Activated CD8-positive, alpha-beta memory T cell treated with anti-CD3 and anti-CD28 coated beads for 48 hours (primary cell): ENCODE measurements at regions not wholly inside any gene's neighbourhood (a gene's known extent, or its start where the extent isn't known, plus 50 kb on each side); places are given as distances from the start of the nearest gene placed in this dataset.

Experiments
- DNase-seq, 3 experiments: peaks; one replicate each; pipeline ENCODE4 v3.0.0-alpha.2; 2020; ENCODE audit warnings: low read depth in 2 of 3, low spot score in 2 of 3

DNA sequence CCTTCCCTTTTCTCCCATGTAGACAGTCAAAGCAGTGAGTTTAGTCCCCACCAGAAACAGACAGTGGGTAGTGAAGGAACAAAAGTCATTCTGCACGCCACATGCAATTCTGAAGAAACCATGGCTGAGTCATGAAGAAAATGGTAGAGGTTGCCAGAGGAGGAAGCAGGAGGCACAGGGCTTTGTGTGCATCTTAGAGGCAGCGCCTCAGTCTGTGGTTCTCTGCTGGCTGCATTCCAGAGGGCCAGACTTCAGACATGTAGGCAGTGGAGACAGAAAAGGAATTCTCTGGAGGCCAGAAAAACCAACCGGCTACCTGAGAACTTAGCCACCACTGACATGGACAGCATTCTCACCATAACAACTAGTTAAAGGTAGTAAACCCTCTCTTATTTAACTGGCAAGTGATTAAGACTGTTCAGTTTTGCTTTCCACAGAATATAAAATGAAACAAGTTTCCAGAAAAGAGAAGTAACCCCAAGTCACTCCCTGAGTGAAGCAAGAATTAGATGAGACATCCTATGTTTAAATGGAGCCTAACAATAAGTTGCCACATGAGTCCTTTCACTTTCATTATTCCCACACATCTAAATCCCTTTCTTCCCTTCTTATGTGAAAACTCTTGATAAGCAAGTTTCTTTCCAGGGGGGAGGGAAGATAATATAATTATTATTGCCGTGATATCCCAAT lies 556.1 kb downstream of the SOX6 start:
- no peak for DNase-seq

- no peak for DNase-seq
Observed at GRCh38 chr11:15801126-15801525, 555.2 kb downstream of the SOX6 start.

DNA sequence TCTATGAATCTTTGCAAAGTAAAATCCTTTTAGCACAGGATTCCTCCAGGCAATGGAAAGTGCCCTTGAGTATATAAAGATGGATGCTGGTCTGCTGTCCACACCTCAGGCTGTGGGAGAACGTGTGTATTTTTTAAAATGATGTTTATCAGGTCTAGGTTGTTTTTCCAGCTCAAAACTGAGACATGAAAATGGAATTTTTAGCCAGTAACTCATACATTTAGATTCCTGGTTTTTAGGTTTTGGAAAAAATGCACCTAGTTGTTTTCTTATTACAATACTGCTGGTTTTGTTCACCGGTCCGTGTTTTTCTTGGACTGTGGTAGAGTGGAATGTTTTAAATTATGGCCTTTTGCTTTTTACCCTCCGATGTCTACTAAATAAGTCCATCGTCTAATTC lies 554.7 kb downstream of the SOX6 start:
- no peak for DNase-seq

GRCh38 chr11:15805726-15806125 lies 550.6 kb downstream of the SOX6 start:
- no peak for DNase-seq

GRCh38 chr11:15806217-15806616 lies 550.1 kb downstream of the SOX6 start:
- DNase-seq: no peak

DNA sequence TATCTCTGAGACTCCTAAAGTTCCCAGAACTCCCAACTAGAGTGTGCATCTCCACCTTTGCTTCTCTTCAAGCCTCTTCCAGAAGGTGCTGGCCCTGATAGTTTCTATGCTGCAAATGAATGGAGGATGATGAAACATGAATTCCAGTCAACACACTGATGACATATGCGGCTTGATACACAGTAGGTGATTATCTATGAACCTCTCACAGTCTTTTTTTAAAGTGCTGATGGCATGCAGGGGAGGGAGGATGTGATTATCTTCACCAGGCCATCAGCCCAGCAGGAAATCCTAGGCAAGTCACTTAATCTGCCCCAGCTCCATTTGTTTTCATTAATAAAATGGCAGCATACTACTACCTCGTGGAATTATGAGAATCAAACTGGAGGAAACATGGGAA lies 548.5 kb downstream of the SOX6 start:
- no peak for DNase-seq

DNA sequence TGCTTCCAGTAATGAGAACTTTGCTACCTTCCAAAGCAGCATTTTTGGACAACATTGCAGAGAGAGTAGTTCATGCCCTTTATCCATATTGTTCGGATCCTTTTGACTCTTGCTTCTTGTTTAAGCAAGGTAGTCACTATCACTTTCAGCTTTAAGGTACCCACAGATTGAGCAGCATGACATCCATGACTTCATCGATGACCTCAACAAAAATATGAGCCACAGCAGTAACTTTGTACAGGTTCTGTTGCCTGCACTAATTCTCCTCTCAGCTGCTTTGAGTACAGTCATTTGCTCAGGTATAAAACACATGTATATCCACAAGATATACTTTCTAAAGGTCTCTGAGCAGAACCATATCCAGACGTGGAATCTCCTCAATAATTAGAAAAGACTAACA lies 546.3 kb downstream of the SOX6 start:
- no peak for DNase-seq

- DNase-seq: no peak
Observed at GRCh38 chr11:15810525-15810924, 545.8 kb downstream of the SOX6 start.

GRCh38 chr11:15815246-15816195 lies 540.8 kb downstream of the SOX6 start:
- no peak for DNase-seq

DNA sequence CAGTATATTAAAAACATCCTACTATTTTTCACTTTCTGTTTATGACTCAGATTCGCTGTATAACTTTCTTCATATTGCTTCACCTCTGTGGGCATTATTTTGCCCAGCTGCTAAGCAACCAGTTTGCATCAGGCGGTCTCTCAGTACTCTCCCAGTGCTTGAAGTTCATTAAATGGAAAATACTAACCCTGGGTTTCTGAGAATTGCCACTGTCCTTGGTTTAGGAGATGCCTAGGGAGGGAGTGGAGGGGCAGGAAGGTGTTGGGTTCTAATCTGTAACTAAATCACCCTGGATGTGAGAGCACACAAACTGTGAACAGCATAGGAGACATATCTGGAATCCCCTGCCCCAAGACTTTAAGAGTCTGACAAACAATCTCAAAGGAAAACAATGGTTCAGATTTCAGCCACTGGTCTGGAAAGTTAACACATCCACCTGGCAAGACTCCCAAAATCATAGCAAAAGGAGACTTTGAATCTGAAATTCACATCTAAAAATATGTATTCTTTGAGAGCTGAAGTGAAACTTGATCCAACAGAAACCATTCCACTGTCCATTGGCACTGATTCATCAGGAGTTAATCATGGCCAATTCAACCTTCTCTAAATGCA lies 540.0 kb downstream of the SOX6 start:
- no peak for DNase-seq

GRCh38 chr11:15817001-15817400 lies 539.3 kb downstream of the SOX6 start:
- no peak for DNase-seq

- DNase-seq: no peak
Observed at GRCh38 chr11:15818132-15818842, 538.1 kb downstream of the SOX6 start.

DNA sequence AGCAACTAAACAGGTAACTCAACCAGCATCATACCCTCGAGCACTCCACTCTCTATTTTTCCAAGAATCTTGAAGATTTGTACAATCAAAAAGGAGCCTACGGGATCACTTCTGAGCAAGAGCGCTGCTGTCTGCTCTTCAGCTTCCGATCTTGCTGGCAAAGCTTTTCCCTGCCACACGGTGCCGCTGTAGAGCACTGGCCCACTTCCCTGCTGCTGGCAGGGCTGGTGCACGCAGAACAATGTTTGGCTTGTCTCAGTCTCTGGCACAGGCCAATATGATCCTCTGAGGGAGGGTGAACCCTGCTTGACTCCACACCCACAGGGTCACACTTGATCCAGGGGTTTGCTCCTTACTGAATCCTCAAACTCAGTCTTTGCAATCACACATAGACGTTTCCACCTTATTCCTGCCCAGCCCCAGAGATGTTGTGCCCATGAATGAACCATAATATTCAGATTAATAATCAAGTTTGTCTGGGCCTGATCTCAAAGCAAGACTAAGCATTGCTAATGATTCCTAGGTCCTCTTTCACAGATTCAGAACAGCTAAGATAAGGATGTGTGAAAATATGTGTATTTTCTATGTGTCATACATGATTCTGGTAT lies 536.6 kb downstream of the SOX6 start:
- no peak for DNase-seq

DNA sequence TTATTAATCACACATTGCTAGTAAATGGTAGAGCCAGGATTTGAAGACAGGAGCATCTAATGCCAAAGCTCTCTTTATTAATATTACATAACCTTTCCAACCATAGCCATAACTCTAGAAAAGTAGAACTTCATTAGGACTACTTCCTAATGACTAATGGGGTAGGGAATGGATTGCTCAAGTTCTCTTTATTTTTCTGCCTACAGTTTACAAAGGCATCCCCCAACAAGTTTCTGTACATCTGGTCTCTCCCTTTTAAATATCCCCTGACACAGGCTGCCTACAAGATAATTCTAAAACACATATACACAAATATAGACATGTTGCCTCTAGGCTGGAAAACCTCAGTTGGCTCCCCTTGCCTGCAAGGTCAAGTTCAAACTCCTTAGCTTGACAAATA lies 534.9 kb downstream of the SOX6 start:
- no peak for DNase-seq

DNA sequence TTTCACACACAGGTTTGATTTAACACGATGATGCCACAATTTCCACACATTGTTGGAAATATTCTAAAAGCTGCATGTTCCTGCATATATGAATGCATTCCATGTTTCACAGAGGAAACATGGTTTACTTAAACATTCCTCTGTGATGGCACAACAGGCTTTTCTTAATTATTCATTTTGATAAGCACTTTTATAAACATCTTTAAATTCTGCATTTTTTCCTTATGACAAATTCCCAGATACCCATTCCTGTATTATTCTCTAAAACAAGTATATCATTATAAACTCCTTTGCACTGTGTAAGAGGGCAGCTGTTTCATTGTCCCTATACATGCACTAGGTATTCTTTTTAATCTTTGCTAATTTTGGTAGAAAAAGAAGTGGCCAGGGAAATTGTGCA lies 532.3 kb downstream of the SOX6 start:
- DNase-seq: no peak

- DNase-seq: no peak
Observed at GRCh38 chr11:15825976-15826650, 530.2 kb downstream of the SOX6 start.

- peak in 1 of 3 experiments; percentile 6 for DNase-seq
Observed at GRCh38 chr11:15826826-15827225, 529.5 kb downstream of the SOX6 start.

DNA sequence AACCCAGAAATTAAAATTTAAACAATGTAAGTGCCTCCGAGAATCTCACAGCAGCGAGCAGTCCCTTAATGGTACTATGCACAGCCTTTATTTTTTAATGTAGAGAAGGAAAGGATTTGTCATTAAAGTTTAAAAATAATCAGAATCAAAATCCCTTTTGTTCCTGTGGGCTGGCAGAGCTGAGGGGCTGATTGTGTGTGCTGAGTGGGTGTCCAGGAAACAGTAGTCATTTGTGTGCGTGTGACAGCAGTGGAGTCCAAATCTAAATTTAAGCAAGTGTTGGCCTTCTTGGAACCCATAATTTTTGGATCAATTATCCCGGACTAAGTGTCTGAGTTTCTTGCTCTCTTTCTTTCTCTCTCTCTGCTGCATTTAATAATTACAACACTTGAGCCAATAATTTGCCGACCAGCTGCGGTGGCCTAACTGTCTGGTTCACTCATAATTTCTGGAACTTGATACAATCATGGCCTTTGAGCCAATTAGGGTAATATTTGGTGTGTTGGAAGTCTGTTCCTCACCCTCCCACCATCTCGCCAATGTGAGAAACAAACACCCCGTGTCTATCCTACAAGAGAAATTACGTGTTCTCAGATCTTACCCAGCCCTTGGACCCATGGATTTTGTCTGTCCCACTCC lies 528.0 kb downstream of the SOX6 start:
- DNase-seq: no peak

GRCh38 chr11:15829312-15829711 lies 527.0 kb downstream of the SOX6 start:
- DNase-seq: no peak
